Pancreas (tissue), 10 donors: ENCODE measurements at regions not wholly inside any gene's neighbourhood (a gene's known extent, or its start where the extent isn't known, plus 50 kb on each side); places are given as distances from the start of the nearest gene placed in this dataset.

Experiments used
- ATAC-seq, 4 donors: fragments of 200-7000 bp; cut with Tn5 transposase; one replicate each; pipeline versions ENCODE4 v1.8.0 to v1.9.1; 2020; ENCODE audit warnings: mild to moderate bottlenecking in 4 of 4, moderate library complexity in 4 of 4
- DNase-seq, 6 donors: peaks; one replicate each; pipeline ENCODE4 v3.0.0-alpha.2; 2020
- FAIRE-seq: peaks from 2 replicates; lab custom pipeline; 2012; peaks lifted over from hg19 to GRCh38; lab: Jason Lieb, UNC
- H3K27ac ChIP-seq, 4 donors: fragments of 200-600 bp; sonication (generic); 1 replicate in 3 of 4; 2 replicates in 1 of 4; pipeline versions ENCODE4 v1.5.0 to v1.8.0; 2020
- H3K27me3 ChIP-seq, 4 donors: fragments of 200-600 bp; one replicate each; pipeline ENCODE4 v1.8.0; 2021
- H3K36me3 ChIP-seq, 3 donors: fragments of 200-600 bp; sonication (generic) in 1 of 3; one replicate each; pipeline versions ENCODE4 v1.5.0 to v1.8.0; 2020 to 2021
- H3K4me1 ChIP-seq, 3 donors: fragments of 200-600 bp; one replicate each; pipeline ENCODE4 v1.8.0; 2021
- H3K4me3 ChIP-seq, 4 donors: fragments of 200-600 bp; sonication (generic) in 2 of 4; one replicate each; pipeline versions ENCODE4 v1.5.0 to v1.8.0; 2020 to 2021
- H3K9me3 ChIP-seq, 4 donors: fragments of 200-600 bp; one replicate each; pipeline ENCODE4 v1.8.0; 2021
- WGBS, 2 donors: extraction: QIAGEN DNeasy Blood & Tissue Kit; methylation state at CpG; one replicate each; pipeline ENCODE4 v1.1.7; 2013; 5-methylcytosine and 5-hydroxymethylcytosine counted together
- intact Hi-C, 3 donors: fragments of 100-400 bp; cut with DNase I; formaldehyde crosslinking; loops; one replicate each; pipeline versions ENCODE4 v1.11.1 to v1.14.2; 2022
- TF ChIP-seq, protein P1 (sequence below), 4 donors: fragments of 200-600 bp; sonication (generic) in 3 of 4; IDR thresholded peaks; one replicate each; pipeline versions ENCODE4 v1.5.0 to v1.8.0; 2021; ENCODE audit warnings: antibody characterized with exemption in 4 of 4
- donor health status: healthy with polysubstance abuse.
- donor health status: DM: no; HTN: no; CAD: no; lungs with moderate emphysema.
- donor health status: DM: no; HTN: no; CAD: no.
- donor health status: control.
- donor health status: control.
- donor health status: Bipolar disorder and iron deficiency.
- donor health status: DM: yes; HTN: yes; CAD: no.
- donor health status: DM: no; HTN: no; CAD: no.
- donor health status: DM: no; HTN: no; CAD: no.
- donor health status: DM: yes; HTN: yes; CAD: no.

DNA sequence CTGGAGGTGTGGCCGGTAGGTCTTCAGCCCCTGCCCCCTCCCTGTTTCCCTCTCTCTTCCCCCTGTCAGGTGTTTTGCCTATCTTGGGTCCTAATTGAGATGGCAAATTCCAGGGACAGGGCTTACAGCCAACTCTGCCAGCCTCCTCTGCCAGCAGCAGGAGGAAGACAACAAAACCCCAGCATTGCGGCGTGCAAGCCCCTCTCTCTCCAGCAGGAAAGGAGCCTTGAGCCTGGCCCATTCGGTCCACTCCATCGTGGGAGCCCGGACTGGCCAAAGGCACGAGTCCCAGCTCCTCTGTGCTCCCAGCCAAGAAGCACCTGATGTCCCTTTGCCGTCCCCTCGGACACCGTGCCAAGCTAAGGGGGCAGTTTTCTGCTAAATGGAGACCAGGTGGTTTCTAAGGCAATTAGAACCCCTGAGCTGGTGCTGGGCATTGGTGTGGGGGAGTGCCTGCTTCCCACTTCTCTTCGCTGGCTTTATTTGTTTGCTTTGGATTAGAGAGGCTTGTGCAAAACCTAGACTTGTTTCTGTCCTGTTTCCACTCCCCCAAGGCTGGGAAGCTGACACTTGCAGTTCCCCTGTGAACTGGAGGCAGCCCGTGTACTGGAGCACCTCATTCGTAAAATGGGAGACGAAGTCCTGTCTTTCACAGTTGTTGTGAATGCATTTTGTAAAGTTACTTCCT, 57.1 kb upstream of the LHX5 start:
- H3K27me3 ChIP-seq, result peaks cover 0 to 8% (median 0%) of the 10 kb centered on the region in 4 donors
- TF ChIP-seq, protein P1, sequence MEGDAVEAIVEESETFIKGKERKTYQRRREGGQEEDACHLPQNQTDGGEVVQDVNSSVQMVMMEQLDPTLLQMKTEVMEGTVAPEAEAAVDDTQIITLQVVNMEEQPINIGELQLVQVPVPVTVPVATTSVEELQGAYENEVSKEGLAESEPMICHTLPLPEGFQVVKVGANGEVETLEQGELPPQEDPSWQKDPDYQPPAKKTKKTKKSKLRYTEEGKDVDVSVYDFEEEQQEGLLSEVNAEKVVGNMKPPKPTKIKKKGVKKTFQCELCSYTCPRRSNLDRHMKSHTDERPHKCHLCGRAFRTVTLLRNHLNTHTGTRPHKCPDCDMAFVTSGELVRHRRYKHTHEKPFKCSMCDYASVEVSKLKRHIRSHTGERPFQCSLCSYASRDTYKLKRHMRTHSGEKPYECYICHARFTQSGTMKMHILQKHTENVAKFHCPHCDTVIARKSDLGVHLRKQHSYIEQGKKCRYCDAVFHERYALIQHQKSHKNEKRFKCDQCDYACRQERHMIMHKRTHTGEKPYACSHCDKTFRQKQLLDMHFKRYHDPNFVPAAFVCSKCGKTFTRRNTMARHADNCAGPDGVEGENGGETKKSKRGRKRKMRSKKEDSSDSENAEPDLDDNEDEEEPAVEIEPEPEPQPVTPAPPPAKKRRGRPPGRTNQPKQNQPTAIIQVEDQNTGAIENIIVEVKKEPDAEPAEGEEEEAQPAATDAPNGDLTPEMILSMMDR (IDR thresholded peaks at IDR 0.05), result no peak
- H3K4me3 ChIP-seq, result no peak overlapping the region
- H3K9me3 ChIP-seq, result no peaks in the 10 kb centered on the region
- DNase-seq (no peak), FAIRE-seq (no peak), ATAC-seq (no peak)
- intact Hi-C loops, result no loop called here
- no peaks in the 10 kb centered on the region for H3K4me1 ChIP-seq
- WGBS, 2 donors, result 14 to 17% methylated on average over 14 of the region's 14 CpGs
- no peaks in the 10 kb centered on the region for H3K36me3 ChIP-seq
- H3K27ac ChIP-seq, result no peak overlapping the region

DNA sequence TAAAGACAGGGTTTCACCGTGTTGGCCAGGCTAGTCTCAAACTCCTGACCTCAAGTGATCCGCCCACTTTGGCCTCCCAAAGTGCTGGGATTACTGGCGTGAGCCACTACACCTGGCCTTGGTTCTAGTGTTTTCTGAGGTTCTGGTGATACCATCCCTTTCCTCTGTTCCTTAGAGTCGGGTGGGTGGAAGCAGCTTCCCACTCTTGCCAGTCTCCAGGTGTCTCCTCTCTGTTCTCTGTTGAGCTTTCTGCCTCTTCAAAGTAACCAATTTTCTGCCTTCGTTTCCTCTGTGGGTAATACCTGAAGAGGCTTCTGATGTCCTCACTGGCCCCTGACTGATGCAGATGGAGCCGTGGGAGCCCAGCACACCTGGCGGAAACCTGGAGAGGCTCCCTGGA, 53.4 kb upstream of the LHX5 start:
- 41 to 46% methylated on average over 7 of the region's 7 CpGs for WGBS, 2 donors
- FAIRE-seq (no peak), ATAC-seq (no peak), DNase-seq (no peak)
- Histone ChIP-seq H3K36me3 (no peaks in the 10 kb centered on the region), H3K27me3 (peaks cover 0 to 4% (median 0%) of the 10 kb centered on the region in 4 donors), H3K4me1 (no peaks in the 10 kb centered on the region), H3K4me3 (no peak overlapping the region), H3K27ac (no peak overlapping the region), H3K9me3 (no peaks in the 10 kb centered on the region)
- intact Hi-C loops, result no loop called here
- TF ChIP-seq, protein P1 (IDR thresholded peaks at IDR 0.05), result no peak

DNA sequence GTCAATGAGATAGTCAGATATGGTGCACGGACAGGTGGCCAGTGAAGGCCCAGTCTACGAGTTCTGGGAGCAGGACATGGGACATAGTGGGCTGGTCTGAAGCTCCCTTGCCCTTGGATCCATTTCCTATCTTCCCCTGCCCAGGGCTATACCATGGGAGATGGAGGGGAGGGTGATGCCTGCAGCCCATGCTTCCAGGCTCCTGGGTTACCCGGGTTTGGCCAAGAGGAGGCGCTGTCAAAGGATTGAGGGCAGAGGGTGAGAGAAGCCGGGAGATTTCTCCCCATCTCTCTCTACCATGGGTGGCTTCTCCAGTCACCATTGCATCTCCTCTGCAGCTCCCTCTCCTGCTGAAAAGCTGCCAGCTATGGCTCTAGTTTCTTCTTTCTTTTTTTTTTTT, 52.8 kb upstream of the LHX5 start:
- FAIRE-seq (no peak), DNase-seq (no peak), ATAC-seq (no peak)
- 62 to 76% methylated on average over 5 of the region's 5 CpGs for WGBS, 2 donors
- Histone ChIP-seq H3K36me3 (no peaks in the 10 kb centered on the region), H3K9me3 (no peaks in the 10 kb centered on the region), H3K27ac (no peak overlapping the region), H3K4me3 (no peak overlapping the region), H3K27me3 (peaks cover 0 to 4% (median 0%) of the 10 kb centered on the region in 4 donors), H3K4me1 (no peaks in the 10 kb centered on the region)
- TF ChIP-seq, protein P1 (IDR thresholded peaks at IDR 0.05), result no peak
- intact Hi-C loops, result no loop called here

DNA sequence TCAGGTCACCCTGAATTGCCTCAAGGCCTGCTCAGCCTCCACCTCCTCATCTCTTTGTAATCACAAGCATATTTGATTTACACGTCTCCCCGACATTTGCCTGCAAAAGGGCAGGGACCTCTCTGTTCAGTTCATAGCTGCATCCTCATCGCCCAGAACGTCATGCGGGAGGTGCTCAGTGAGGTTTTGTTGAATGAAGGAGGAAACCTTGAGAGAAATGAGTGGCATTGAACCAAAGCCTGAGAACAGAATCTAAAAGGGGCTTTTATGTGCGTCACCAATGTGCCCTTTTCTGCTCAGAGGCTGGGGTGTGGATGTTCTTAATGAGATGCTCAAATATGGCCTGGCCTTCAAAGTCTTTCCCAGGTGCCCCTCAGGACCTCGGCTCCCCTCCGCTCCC, 50.0 kb upstream of the LHX5 start:
- Histone ChIP-seq H3K4me1 (no peaks in the 10 kb centered on the region), H3K36me3 (no peaks in the 10 kb centered on the region), H3K27ac (no peak overlapping the region), H3K9me3 (no peaks in the 10 kb centered on the region), H3K4me3 (no peak overlapping the region), H3K27me3 (peaks cover 0 to 28% (median 0%) of the 10 kb centered on the region in 4 donors)
- FAIRE-seq (no peak), ATAC-seq (no peak), DNase-seq (no peak)
- WGBS, 2 donors, result 37 to 50% methylated on average over 8 of the region's 8 CpGs
- intact Hi-C loops, result no loop called here
- TF ChIP-seq, protein P1 (IDR thresholded peaks at IDR 0.05), result no peak
